Activated naive CD8-positive, alpha-beta T cell (primary cell): ENCODE measurements at regions not wholly inside any gene's neighbourhood (a gene's known extent, or its start where the extent isn't known, plus 50 kb on each side); places are given as distances from the start of the nearest gene placed in this dataset.
A peak's percentile ranks its signal among the peaks of the same experiment; 100 is the strongest.

ENCODE experiments used
- H3K27ac Mint-ChIP-seq: one replicate; pipeline ENCODE4 v1.8.0; 2021; ENCODE audit warnings: mixed read lengths
- H3K27me3 Mint-ChIP-seq: one replicate; pipeline ENCODE4 v1.8.0; 2021; ENCODE audit warnings: mixed read lengths
- H3K36me3 Mint-ChIP-seq: one replicate; pipeline ENCODE4 v1.8.0; 2021; ENCODE audit warnings: mixed read lengths
- H3K4me1 Mint-ChIP-seq: one replicate; pipeline ENCODE4 v1.8.0; 2021; ENCODE audit warnings: low read depth, mixed read lengths
- H3K4me3 Mint-ChIP-seq: one replicate; pipeline ENCODE4 v1.8.0; 2021; ENCODE audit warnings: mild to moderate bottlenecking, mixed read lengths
- H3K9me3 Mint-ChIP-seq: one replicate; pipeline ENCODE4 v1.8.0; 2021; ENCODE audit warnings: low read depth, mixed read lengths

DNA sequence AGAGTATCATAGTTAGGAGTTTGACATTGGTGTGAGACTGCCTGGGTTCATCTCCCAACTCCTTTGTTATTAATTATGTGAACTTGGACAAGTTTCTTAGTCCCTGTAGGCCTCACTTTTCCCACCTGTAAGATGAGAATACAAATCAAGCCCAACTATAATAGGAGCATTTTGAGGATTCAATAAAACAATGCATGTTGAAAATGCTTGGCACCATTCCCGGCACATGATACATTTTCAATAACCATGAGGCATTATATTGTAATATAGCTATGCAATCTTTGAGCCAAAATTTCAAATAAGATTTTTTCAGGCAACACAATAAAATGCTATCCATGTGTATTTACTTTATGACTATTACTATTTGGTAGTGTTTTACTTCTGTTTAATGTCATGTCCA lies 229.0 kb upstream of the SP4 start:
- H3K27me3 Mint-ChIP-seq = peaks cover 5% of the 10 kb centered on the region
- no peak overlapping the region for H3K27ac Mint-ChIP-seq
- no peaks in the 10 kb centered on the region for H3K9me3 Mint-ChIP-seq
- no peak overlapping the region for H3K4me3 Mint-ChIP-seq
- no peaks in the 10 kb centered on the region for H3K4me1 Mint-ChIP-seq
- no peaks in the 10 kb centered on the region for H3K36me3 Mint-ChIP-seq

DNA sequence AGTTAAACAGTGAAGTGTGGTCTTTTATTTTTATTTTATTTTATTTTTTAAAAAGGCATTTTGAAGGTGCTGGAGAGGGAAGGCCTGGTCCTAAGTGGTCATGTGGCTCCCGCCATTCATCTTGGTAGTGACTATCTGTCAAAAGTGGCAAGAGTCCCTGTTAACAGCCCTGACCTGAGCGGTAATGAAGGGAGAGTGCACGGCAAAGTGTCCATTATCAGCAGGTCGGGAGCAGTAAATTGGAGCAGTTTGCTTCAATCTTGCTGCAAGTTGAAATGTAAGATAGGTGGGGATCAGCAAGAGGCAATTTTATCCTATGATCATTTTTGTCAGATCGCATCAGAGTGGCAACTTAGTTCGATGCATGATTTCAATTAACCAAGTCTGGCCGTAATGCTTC lies 227.4 kb upstream of the SP4 start:
- no peaks in the 10 kb centered on the region for H3K36me3 Mint-ChIP-seq
- H3K4me1 Mint-ChIP-seq = no peaks in the 10 kb centered on the region
- H3K27me3 Mint-ChIP-seq = peaks cover 5% of the 10 kb centered on the region
- no peaks in the 10 kb centered on the region for H3K9me3 Mint-ChIP-seq
- no peak overlapping the region for H3K4me3 Mint-ChIP-seq
- H3K27ac Mint-ChIP-seq = no peak overlapping the region

DNA sequence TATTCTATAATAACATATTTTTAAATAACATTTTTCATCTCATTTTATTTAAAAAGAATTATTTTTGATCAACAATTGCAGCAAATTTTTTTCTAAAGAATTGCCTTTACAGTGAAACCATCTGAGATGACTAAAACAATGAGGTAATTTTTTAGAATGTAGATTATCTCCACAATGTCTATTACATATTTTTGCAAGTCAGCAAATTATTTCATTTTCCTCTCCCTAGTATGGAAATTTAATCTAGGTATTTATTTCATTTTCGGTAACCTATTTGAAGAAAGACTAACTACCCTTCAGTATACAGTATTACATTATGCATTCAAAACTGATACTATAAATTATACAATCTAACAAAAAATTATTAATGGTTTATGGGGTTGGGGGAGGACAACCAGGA lies 213.2 kb upstream of the SP4 start:
- Mint-ChIP-seq H3K27ac (no peak overlapping the region), H3K4me3 (no peak overlapping the region), H3K9me3 (no peaks in the 10 kb centered on the region), H3K4me1 (no peaks in the 10 kb centered on the region), H3K27me3 (peaks cover 19% of the 10 kb centered on the region), H3K36me3 (no peaks in the 10 kb centered on the region)

DNA sequence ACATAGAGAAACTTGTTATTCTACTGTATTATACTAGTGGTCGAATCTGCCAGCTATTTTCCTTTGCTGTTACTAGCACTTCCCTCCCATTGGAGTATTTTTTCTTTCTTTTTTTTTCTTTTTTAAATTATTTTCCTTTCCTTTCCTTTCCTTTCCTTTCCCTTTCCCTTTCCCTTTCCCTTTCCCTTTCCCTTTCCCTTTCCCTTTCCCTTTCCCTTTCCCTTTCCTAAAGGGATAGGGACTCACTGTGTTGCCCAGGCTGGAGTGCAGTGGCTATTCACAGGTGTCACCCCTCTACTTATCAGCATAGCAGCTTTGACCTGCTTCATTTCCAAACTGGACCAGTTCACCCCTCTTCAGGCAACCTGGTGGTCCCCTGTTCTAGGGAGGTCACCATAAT lies 212.6 kb upstream of the SP4 start:
- Mint-ChIP-seq H3K27me3 (peaks cover 19% of the 10 kb centered on the region), H3K27ac (no peak overlapping the region), H3K4me1 (no peaks in the 10 kb centered on the region)

DNA sequence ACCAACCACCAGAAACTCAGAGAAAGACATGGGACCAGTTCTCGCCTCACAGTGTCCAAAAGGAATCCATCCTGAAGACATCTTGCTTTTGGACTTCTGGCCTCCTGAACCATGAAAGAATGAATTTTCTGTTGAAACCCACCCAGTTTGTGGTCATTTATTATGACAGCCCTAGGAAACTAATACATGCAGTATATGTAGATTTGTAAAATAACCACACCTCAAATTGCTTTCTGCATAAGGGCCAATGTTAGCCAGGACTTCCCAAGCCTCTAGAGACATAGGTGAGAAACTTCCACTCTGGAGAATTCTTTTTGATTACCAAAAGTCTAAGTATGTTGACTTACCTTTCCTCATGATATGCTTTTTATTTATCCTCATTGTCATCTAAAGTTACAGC lies 210.5 kb upstream of the SP4 start:
- peaks cover 13% of the 10 kb centered on the region for H3K27me3 Mint-ChIP-seq
- H3K9me3 Mint-ChIP-seq = no peaks in the 10 kb centered on the region
- H3K4me3 Mint-ChIP-seq = no peak overlapping the region
- H3K4me1 Mint-ChIP-seq = no peaks in the 10 kb centered on the region
- no peak overlapping the region for H3K27ac Mint-ChIP-seq
- H3K36me3 Mint-ChIP-seq = no peaks in the 10 kb centered on the region

More for the DNA sequence above, 212.6 kb upstream of the SP4 start:
- H3K36me3 Mint-ChIP-seq = no peaks in the 10 kb centered on the region
- H3K9me3 Mint-ChIP-seq = no peaks in the 10 kb centered on the region
- H3K4me3 Mint-ChIP-seq = no peak overlapping the region

DNA sequence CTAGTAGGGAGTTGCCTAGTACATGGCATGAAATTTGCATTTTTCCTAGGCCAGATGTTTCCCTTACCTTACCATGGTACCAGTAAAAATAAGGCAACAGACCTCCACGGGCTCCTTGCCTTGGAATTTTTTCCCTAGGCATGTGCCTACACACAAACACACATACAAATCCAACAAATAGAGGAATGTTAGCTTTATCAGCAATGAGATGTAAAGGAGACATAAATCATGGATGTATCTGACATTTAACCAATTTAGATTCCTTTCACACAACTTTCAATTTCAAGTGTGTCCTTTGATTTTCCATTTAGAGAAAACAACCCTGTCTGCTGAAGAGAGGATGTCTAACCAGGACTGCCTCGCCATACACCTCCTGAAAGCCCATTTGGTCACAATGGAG lies 209.7 kb upstream of the SP4 start:
- H3K4me1 Mint-ChIP-seq = no peaks in the 10 kb centered on the region
- H3K27me3 Mint-ChIP-seq = peaks cover 12% of the 10 kb centered on the region
- no peaks in the 10 kb centered on the region for H3K9me3 Mint-ChIP-seq
- no peak overlapping the region for H3K27ac Mint-ChIP-seq
- H3K4me3 Mint-ChIP-seq = no peak overlapping the region
- no peaks in the 10 kb centered on the region for H3K36me3 Mint-ChIP-seq

DNA sequence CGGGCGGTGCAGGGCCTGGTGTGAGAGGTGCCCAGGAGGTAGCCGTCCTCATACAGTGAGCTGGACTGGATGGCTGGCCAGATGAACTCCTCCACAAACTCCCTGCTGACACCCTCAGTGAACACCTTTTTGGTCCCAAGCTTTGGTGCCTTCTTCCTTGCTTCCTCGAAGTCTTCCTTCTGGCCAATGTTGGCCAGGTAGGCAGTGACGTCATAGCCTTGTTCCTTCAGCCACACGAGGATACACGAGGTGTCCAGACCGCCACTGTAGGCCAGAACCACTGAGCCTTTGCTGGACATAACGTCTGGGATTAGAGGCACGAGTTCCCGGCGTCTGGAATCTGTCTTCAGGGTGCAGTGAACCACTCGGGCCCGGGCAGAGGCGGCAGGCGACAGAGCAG lies 206.8 kb upstream of the SP4 start:
- H3K4me1 Mint-ChIP-seq = no peaks in the 10 kb centered on the region
- peaks cover 9% of the 10 kb centered on the region for H3K27me3 Mint-ChIP-seq
- H3K36me3 Mint-ChIP-seq = no peaks in the 10 kb centered on the region
- H3K4me3 Mint-ChIP-seq = no peak overlapping the region
- no peaks in the 10 kb centered on the region for H3K9me3 Mint-ChIP-seq
- no peak overlapping the region for H3K27ac Mint-ChIP-seq

DNA sequence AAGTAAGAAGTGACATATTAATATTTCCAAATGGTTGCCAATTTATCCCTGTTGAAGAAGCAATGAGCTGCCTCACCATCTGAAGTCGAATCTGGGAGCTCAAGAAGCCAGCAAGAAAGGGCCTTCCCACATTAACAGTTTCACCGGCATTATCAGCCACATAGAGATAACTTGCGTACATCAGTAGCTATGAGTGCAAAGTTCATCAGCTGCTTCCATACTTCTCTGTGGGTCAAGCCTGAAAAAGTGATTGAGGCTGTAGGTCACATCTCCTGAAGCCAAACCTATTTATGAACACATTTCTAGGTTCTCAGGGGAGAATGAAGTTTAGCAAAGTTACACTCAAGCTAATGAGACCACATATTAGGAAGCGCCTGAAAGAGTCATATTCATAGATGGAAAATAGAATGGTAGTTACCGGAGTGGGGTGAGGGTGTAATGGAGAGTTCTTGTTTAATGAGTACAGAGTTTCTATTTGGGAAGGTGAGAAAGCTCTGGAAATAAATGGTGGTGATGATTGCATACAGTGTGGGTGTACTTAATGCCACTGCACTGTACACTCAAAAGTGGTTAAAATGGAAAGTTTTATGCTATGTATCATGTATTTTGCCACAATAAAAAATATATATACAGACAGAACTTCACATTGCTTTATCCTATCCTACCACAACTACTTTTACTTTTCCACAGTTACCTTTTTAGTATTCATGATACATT lies 189.3 kb upstream of the SP4 start:
- Mint-ChIP-seq H3K9me3 (no peaks in the 10 kb centered on the region), H3K27ac (no peak overlapping the region), H3K4me3 (no peak overlapping the region), H3K36me3 (no peaks in the 10 kb centered on the region), H3K4me1 (no peaks in the 10 kb centered on the region), H3K27me3 (peaks cover 28% of the 10 kb centered on the region)

DNA sequence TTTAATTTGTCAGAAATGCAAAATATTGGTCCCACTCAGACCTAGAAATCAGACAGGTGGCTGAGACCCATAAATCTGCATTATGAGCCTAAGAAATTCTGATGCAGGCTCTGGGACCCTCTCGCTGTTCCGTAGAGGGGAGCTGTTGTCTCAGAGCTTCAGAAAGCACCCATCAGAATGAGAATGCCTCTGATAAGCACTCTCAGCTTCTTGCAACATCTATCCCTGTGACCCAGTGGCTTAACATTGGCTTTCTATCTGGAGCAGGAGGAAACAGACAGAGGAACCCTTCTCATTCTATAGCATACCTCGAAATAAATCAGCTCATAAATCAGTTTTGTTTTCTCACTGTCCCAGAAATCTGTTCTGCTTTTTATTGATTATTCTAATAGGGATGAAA lies 184.6 kb upstream of the SP4 start:
- Mint-ChIP-seq H3K4me1 (no peaks in the 10 kb centered on the region), H3K9me3 (no peaks in the 10 kb centered on the region), H3K27ac (no peak overlapping the region), H3K4me3 (no peak overlapping the region), H3K36me3 (no peaks in the 10 kb centered on the region), H3K27me3 (peaks cover 22% of the 10 kb centered on the region)

DNA sequence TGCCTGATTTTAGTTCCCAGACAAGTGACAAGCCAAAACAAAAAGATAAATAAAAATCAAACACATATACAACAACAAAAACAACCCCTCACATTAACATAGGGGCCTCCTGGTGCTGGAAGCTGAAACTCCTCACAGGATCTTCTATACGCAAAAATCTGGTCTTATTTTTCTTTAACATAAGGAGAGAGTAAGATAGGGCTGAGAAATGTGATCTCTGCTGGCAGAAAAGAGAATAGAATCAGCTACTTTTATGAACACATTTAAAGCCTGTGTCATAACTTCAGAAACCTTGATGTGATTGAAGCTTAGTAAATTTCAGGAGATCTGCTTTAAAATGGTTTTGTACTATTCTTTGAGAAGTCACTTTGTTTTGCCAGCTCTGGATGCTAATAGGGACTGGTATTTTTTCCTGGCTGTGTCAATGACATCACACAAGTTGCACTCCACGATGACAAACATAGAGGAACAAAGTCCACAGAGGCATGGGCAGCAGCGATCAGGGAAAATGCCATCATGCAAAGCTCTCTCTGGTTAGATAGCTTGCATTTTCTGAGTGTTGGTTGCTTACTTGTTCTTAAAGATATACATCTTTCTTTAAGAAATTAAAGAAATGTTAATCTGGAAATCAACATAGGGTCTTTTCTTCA lies 176.6 kb upstream of the SP4 start:
- Mint-ChIP-seq H3K27me3 (peaks cover 34% of the 10 kb centered on the region), H3K36me3 (no peaks in the 10 kb centered on the region), H3K27ac (no peak overlapping the region), H3K4me3 (no peak overlapping the region), H3K4me1 (peaks cover 5% of the 10 kb centered on the region), H3K9me3 (no peaks in the 10 kb centered on the region)

DNA sequence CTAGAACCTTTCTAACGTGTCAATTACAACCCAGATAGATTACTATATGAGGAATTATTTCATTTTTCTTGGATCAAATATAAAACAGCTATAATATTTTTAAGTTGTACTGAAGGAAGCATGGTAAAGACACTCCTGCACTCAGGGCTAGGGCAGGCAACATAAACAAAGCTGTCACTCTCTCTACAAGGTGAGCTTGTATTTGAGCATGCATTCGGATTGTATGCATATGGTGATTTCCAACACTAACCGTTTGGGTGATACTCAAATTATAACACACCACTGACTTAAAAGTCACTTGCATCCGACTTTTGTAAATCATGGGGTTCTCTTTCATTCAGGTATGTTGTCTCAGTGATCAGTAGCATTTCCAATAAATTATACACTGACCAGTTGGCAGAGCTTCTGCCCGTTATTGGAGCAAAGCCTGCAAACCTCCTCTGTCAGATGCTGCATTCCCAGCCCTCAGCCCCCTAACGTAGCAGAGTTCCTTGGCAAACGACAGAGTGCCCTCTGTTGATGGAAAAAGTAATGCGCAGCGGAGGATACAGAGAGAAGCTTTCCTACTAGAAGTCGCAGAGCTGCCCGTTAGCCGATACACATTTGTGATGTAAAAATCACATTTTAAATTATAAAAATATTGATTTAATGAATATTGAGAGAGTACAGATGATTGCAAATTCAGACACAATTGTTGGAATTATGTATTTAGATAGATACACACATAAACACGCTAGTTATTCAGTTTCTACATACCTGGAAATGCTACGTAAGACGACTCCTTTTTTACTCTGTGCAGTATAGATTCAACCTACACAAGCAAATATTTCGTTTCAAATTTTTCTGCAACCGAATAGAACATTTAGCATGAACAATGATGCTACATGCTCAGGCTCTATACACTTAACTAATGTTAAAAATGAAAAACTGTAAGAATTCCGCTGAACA lies 173.9 kb upstream of the SP4 start:
- H3K27ac Mint-ChIP-seq = no peak overlapping the region

DNA sequence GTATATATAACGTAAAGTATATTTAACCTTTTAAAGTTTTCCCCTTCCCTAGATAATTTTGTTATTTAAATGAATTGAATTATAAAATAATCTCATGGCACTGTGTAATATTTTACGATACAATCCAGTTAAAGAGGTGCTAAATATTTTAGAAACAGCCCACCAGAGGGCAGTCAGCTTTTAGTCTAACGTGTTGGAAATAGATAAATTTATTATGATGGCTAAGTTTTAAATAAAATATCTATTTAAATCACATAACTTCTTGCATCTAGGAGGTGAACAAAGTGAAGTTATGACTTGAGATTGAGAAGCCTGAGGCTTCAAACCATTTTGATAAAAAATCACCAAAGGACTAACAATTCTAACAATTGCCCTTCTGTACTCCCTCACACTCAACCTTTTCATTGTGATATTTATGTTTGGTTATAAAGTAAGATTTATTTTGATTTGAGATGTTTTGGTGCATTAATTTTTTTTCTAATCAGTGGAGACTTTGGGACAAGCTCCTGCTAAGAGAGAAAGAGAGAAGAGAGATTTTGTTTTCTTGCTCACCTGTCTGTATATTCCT lies 171.5 kb upstream of the SP4 start:
- H3K27me3 Mint-ChIP-seq = peaks cover 25% of the 10 kb centered on the region
- peaks cover 5% of the 10 kb centered on the region for H3K4me1 Mint-ChIP-seq
- no peaks in the 10 kb centered on the region for H3K9me3 Mint-ChIP-seq
- no peak overlapping the region for H3K4me3 Mint-ChIP-seq
- no peak overlapping the region for H3K27ac Mint-ChIP-seq
- peaks cover 2% of the 10 kb centered on the region for H3K36me3 Mint-ChIP-seq

More for the DNA sequence above, 173.9 kb upstream of the SP4 start:
- H3K27me3 Mint-ChIP-seq = peaks cover 33% of the 10 kb centered on the region
- H3K36me3 Mint-ChIP-seq = peaks cover 2% of the 10 kb centered on the region
- H3K9me3 Mint-ChIP-seq = no peaks in the 10 kb centered on the region
- H3K4me3 Mint-ChIP-seq = peak overlapping the region; percentile 40
- peaks cover 5% of the 10 kb centered on the region for H3K4me1 Mint-ChIP-seq

DNA sequence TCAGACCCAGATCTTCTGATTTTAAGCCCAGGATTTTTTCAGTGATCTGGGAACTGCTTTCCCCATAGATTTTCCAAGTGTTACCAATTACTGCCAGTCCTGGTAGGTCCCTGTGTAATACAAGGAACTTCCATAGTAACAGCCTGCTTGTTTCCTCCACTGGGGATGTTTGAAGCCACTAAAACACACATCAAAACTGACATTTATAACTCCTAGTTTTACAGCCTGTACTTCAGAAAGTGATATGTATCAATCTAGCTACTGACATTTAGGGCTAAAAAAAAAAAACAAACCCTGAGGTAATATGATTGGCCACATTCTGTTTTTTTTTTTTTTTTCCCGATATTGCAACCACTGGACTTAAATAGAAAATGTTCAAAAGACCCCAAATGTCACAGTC lies 166.9 kb upstream of the SP4 start:
- peaks cover 8% of the 10 kb centered on the region for H3K4me1 Mint-ChIP-seq
- no peaks in the 10 kb centered on the region for H3K9me3 Mint-ChIP-seq
- no peak overlapping the region for H3K4me3 Mint-ChIP-seq
- peaks cover 2% of the 10 kb centered on the region for H3K36me3 Mint-ChIP-seq
- no peak overlapping the region for H3K27ac Mint-ChIP-seq
- peaks cover 4% of the 10 kb centered on the region for H3K27me3 Mint-ChIP-seq

DNA sequence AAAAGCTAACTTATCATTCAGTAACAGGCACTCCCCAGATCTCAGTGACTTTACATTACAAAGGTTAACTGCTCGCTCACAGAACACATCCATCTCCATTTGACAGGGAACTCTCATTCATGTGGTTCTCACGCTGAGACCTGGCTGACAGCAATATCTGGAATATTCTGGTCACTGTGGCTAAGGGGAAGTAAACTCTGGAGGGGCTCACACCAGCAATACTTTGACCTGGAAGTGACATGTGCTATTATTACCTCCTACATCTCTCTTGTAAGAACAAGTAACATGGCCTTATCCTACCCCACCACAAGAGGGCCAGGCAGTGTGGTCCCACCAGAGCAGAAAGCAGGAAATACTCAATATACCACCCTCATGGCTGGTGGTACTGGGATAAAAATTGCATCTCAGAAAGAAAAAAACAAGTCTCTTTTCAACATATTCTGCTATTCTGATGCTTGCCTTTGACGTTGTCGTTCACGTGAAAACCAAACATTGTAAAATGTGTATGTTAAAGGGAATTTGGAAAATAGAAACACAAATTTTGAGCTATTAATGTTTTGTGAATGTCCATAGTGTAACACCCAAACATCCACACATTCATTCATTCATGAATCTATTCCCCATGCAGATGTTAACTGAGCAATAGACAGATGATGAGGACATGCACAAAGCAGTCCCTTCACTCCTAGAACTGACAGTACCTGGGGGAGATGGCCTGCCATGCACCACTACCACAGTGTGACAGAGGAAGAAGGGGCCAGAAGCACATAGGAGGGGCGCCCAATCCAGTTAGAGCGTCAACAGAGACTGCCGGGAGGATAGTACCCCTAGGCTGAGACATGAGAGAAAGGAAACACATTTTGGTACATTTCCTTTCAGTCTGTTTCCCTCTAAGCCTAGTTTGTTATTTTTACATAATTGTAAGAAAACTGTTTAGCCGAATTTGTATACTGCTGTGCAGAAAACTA lies 166.0 kb upstream of the SP4 start:
- no peak overlapping the region for H3K4me3 Mint-ChIP-seq
- H3K27me3 Mint-ChIP-seq = peaks cover 2% of the 10 kb centered on the region
- no peaks in the 10 kb centered on the region for H3K9me3 Mint-ChIP-seq
- no peak overlapping the region for H3K27ac Mint-ChIP-seq
- H3K36me3 Mint-ChIP-seq = peaks cover 2% of the 10 kb centered on the region
- H3K4me1 Mint-ChIP-seq = peaks cover 8% of the 10 kb centered on the region
